Endothelial cell (in vitro differentiated cells): ENCODE measurements at regions not wholly inside any gene's neighbourhood (a gene's known extent, or its start where the extent isn't known, plus 50 kb on each side); places are given as distances from the start of the nearest gene placed in this dataset.

ENCODE experiments used
- DNase-seq: peaks from one replicate; pipeline ENCODE4 v3.0.0; 2021; ENCODE audit warnings: low spot score
- H3K27ac Mint-ChIP-seq: one replicate; pipeline ENCODE4 v1.8.0; 2021; ENCODE audit warnings: mixed read lengths, inconsistent platforms; ENCODE audit not compliant: unreplicated experiment
- H3K27me3 Mint-ChIP-seq: one replicate; pipeline ENCODE4 v1.8.0; 2021; ENCODE audit warnings: mild to moderate bottlenecking, moderate library complexity, mixed read lengths, inconsistent platforms; ENCODE audit not compliant: unreplicated experiment
- H3K36me3 Mint-ChIP-seq: one replicate; pipeline ENCODE4 v1.8.0; 2021; ENCODE audit warnings: mild to moderate bottlenecking, low read depth, mixed read lengths, inconsistent platforms; ENCODE audit not compliant: unreplicated experiment
- H3K4me1 Mint-ChIP-seq: one replicate; pipeline ENCODE4 v1.8.0; 2021; ENCODE audit warnings: mild to moderate bottlenecking, mixed read lengths, inconsistent platforms; ENCODE audit not compliant: unreplicated experiment
- H3K4me3 Mint-ChIP-seq: one replicate; pipeline ENCODE4 v1.8.0; 2021; ENCODE audit warnings: mild to moderate bottlenecking, mixed read lengths, inconsistent platforms; ENCODE audit not compliant: unreplicated experiment
- H3K9me3 Mint-ChIP-seq: one replicate; pipeline ENCODE4 v1.8.0; 2021; ENCODE audit warnings: mixed read lengths, inconsistent platforms; ENCODE audit not compliant: unreplicated experiment
- TF ChIP-seq, protein P1 (sequence below): fragments of 200-600 bp; sonication (generic); IDR thresholded peaks from one replicate; pipeline ENCODE4 v1.5.0; 2021; ENCODE audit warnings: antibody characterized with exemption; ENCODE audit not compliant: unreplicated experiment

DNA sequence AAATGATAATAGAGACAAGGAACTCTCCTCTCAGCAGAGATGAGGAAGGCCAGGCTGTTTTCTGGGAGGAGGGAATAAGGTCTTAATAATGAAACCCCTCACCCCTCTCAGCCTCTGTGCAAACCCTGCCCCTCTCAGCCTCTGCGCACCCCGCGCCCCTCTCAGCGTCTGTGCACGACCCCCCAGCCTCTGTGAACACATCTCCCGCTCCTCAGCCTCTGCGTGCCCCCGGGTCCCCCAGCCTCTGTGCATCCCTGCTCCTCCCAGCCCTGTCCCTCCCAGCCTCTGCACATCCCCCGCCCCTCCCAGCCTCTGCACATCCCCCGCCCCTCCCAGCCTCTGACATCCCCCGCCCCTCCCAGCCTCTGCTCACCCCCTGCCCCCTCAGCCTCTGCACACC lies 837.8 kb downstream of the TBC1D22A start:
- no peak overlapping the region for H3K27ac Mint-ChIP-seq
- H3K9me3 Mint-ChIP-seq: peaks cover 45% of the 10 kb centered on the region
- H3K27me3 Mint-ChIP-seq: peaks cover 13% of the 10 kb centered on the region
- H3K4me1 Mint-ChIP-seq: no peaks in the 10 kb centered on the region
- DNase-seq: no peak
- H3K4me3 Mint-ChIP-seq: no peak overlapping the region
- TF ChIP-seq, protein P1, sequence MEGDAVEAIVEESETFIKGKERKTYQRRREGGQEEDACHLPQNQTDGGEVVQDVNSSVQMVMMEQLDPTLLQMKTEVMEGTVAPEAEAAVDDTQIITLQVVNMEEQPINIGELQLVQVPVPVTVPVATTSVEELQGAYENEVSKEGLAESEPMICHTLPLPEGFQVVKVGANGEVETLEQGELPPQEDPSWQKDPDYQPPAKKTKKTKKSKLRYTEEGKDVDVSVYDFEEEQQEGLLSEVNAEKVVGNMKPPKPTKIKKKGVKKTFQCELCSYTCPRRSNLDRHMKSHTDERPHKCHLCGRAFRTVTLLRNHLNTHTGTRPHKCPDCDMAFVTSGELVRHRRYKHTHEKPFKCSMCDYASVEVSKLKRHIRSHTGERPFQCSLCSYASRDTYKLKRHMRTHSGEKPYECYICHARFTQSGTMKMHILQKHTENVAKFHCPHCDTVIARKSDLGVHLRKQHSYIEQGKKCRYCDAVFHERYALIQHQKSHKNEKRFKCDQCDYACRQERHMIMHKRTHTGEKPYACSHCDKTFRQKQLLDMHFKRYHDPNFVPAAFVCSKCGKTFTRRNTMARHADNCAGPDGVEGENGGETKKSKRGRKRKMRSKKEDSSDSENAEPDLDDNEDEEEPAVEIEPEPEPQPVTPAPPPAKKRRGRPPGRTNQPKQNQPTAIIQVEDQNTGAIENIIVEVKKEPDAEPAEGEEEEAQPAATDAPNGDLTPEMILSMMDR: no peak
- H3K36me3 Mint-ChIP-seq: peaks cover 22% of the 10 kb centered on the region

DNA sequence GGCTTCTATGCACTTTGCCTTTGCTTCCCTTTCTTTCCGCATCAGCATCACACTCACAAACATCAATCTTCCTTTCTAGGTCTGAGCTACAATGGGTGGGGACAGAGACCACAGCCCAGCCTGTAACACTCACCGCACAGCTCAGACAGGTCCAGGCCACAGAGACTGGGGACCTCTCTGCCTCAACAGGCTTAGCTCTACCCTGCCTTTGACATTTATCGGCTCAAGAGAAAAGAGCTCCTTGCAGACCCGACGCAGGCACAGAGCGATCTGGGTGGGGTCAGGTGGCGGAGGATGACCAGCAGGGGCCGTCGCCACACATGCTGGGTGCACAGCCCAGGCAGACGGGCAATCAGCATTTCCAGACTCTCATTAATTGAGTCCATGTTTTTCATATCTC lies 837.3 kb downstream of the TBC1D22A start:
- TF ChIP-seq, protein P1: no peak
- peaks cover 13% of the 10 kb centered on the region for H3K27me3 Mint-ChIP-seq
- no peak overlapping the region for H3K27ac Mint-ChIP-seq
- H3K4me3 Mint-ChIP-seq: no peak overlapping the region
- peaks cover 41% of the 10 kb centered on the region for H3K9me3 Mint-ChIP-seq
- H3K36me3 Mint-ChIP-seq: peaks cover 22% of the 10 kb centered on the region
- H3K4me1 Mint-ChIP-seq: no peaks in the 10 kb centered on the region
- no peak for DNase-seq

DNA sequence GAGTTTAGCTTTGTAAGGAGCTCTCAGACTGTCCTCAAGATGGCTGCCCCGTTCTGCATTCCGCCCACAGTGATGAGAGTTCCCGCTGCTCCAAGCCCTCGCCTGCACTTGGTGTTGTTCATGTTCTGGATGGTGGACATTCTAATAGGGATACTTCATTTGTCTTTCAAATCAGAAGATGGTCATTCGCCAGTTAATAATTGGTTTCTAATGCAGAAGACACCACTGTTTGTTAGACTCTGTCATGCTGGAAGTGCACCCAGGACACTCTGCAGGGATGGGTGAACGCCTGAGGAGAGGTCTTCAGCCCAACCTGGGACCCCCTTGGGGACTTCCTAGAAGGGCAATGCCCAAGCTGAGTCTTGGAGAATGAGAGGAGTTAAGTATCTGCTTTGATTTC lies 836.4 kb downstream of the TBC1D22A start:
- no peak overlapping the region for H3K4me3 Mint-ChIP-seq
- H3K27me3 Mint-ChIP-seq: peaks cover 11% of the 10 kb centered on the region
- TF ChIP-seq, protein P1: no peak
- H3K9me3 Mint-ChIP-seq: peaks cover 35% of the 10 kb centered on the region
- no peaks in the 10 kb centered on the region for H3K4me1 Mint-ChIP-seq
- H3K36me3 Mint-ChIP-seq: peaks cover 17% of the 10 kb centered on the region
- DNase-seq: no peak
- no peak overlapping the region for H3K27ac Mint-ChIP-seq

DNA sequence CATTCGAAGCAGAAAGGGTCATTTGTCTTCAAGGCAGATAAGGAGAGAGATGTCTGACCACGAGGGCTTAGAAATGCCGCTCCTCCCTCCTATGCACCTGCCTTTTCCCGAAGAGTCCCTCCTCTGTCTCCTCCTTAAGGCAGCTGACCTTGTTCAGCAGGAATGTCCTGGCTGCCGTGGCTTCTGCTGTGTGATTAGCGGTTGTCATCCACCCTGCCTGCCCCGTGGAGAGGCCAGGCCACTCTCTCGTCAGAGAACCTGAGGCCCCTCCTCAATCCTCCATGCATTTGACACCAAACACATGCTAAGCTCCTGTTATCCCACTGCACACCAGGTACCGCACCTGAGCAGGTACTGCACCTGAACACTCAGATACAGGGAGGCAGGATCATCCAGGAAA lies 834.6 kb downstream of the TBC1D22A start:
- Mint-ChIP-seq H3K4me3 (no peak overlapping the region), H3K4me1 (no peaks in the 10 kb centered on the region), H3K27me3 (peaks cover 10% of the 10 kb centered on the region), H3K36me3 (peaks cover 16% of the 10 kb centered on the region), H3K27ac (no peak overlapping the region), H3K9me3 (peaks cover 38% of the 10 kb centered on the region)
- TF ChIP-seq, protein P1: no peak
- no peak for DNase-seq

DNA sequence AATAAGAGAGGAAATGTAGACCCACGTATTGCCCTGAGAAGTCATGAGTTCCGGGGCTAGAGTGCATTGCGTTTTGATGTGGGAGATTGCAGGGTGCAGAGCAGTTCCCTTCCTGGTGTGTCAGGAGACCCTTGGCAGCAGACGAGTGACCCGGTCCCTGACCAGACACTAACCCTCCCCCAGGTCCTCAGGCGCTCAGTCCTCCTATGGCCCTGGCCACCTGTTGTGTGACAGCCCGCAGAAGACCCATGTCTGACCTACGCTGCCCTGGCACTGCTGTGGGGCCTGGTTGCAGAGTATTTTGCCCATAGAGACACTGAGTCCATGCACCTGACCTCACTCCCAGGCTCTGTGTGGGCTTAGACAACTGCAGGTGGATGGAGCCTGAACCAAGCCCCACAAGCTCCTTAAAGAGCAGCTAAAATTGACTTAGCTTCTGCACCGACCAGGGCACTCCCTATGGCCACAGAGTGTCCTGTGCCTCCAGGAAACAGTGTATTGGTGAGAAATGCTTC lies 833.8 kb downstream of the TBC1D22A start:
- Mint-ChIP-seq H3K27ac (no peak overlapping the region), H3K4me3 (no peak overlapping the region), H3K27me3 (peaks cover 5% of the 10 kb centered on the region), H3K36me3 (peaks cover 11% of the 10 kb centered on the region), H3K9me3 (peaks cover 35% of the 10 kb centered on the region), H3K4me1 (no peaks in the 10 kb centered on the region)
- DNase-seq: no peak
- TF ChIP-seq, protein P1: no peak
